ENCODE measurements at regions not wholly inside any gene's neighbourhood (a gene's known extent, or its start where the extent isn't known, plus 50 kb on each side); places are given as distances from the start of the nearest gene placed in this dataset.
"Not testable (repeated sequence)": the region's sequence is repeated elsewhere in the genome, so short reads cannot be mapped to it uniquely, and the experiment has no call there.

- TF ChIP-seq POLR2A (IDR thresholded peaks at IDR 0.05) (no peak), CTCF (IDR thresholded peaks at IDR 0.05) (no peak)
- no peaks in the 10 kb centered on the region for H3K27me3 ChIP-seq
- ATAC-seq (no peak), DNase-seq (no peak)
- 56% methylated on average over 5 of the region's 5 CpGs for WGBS (ENCODE audit: insufficient coverage, low coverage, low lambda C conversion rate, missing lambda C conversion rate)
- no peaks in the 10 kb centered on the region for H3K9me3 ChIP-seq
- H3K4me3 ChIP-seq = no peak overlapping the region
- H3K36me3 ChIP-seq = no peaks in the 10 kb centered on the region
- intact Hi-C loops (cut with DNase I) = no loop called here
- no peak overlapping the region for H3K27ac ChIP-seq
- H3K4me1 ChIP-seq = no peaks in the 10 kb centered on the region
Observed at GRCh38 chr12:91455321-91455720, 272.7 kb upstream of the DCN start.

GRCh38 chr12:91454179-91454578, 271.6 kb upstream of the DCN start:
- H3K4me1 ChIP-seq = no peaks in the 10 kb centered on the region
- no peaks in the 10 kb centered on the region for H3K36me3 ChIP-seq
- no peak for DNase-seq
- no peak for ATAC-seq
- H3K9me3 ChIP-seq = no peaks in the 10 kb centered on the region
- 23% methylated on average over 2 of the region's 2 CpGs for WGBS (ENCODE audit: insufficient coverage, low coverage, low lambda C conversion rate, missing lambda C conversion rate)
- no peaks in the 10 kb centered on the region for H3K27me3 ChIP-seq
- intact Hi-C loops (cut with DNase I) = no loop called here
- TF ChIP-seq CTCF (IDR thresholded peaks at IDR 0.05) = no peak
- TF ChIP-seq POLR2A (IDR thresholded peaks at IDR 0.05) = no peak
- H3K4me3 ChIP-seq = no peak overlapping the region
- H3K27ac ChIP-seq = no peak overlapping the region

- intact Hi-C loops (cut with DNase I); H3K36me3 ChIP-seq; H3K9me3 ChIP-seq; H3K4me3 ChIP-seq; H3K27ac ChIP-seq; H3K4me1 ChIP-seq; ATAC-seq; DNase-seq; H3K27me3 ChIP-seq: not testable (repeated sequence)
- WGBS (ENCODE audit: insufficient coverage, low coverage, low lambda C conversion rate, missing lambda C conversion rate) = 71% methylated on average over 2 of the region's 2 CpGs
Observed at GRCh38 chr12:91452464-91452863, 269.8 kb upstream of the DCN start.

- no peaks in the 10 kb centered on the region for H3K27me3 ChIP-seq
- no peak overlapping the region for H3K27ac ChIP-seq
- H3K9me3 ChIP-seq = no peaks in the 10 kb centered on the region
- WGBS (ENCODE audit: insufficient coverage, low coverage, low lambda C conversion rate, missing lambda C conversion rate) = 42% methylated on average over 3 of the region's 3 CpGs
- H3K36me3 ChIP-seq = no peaks in the 10 kb centered on the region
- no peak for TF ChIP-seq POLR2A (IDR thresholded peaks at IDR 0.05)
- no peak for TF ChIP-seq CTCF (IDR thresholded peaks at IDR 0.05)
- ATAC-seq (no peak), DNase-seq (no peak)
- no peak overlapping the region for H3K4me3 ChIP-seq
- H3K4me1 ChIP-seq = no peaks in the 10 kb centered on the region
- intact Hi-C loops (cut with DNase I) = no loop called here
Observed at GRCh38 chr12:91441993-91442952, 259.7 kb upstream of the DCN start.

- WGBS (ENCODE audit: insufficient coverage, low coverage, low lambda C conversion rate, missing lambda C conversion rate) = 77% methylated on average over 4 of the region's 4 CpGs
- no peak for DNase-seq
Observed at GRCh38 chr12:91441246-91441645, 258.6 kb upstream of the DCN start.

More at GRCh38 chr12:91441246-91441645, 258.6 kb upstream of the DCN start:
- intact Hi-C loops (cut with DNase I) = no loop called here
- H3K4me3 ChIP-seq = no peak overlapping the region
- no peaks in the 10 kb centered on the region for H3K9me3 ChIP-seq
- no peak for TF ChIP-seq CTCF (IDR thresholded peaks at IDR 0.05)
- no peak for TF ChIP-seq POLR2A (IDR thresholded peaks at IDR 0.05)
- no peak overlapping the region for H3K27ac ChIP-seq
- no peaks in the 10 kb centered on the region for H3K4me1 ChIP-seq
- no peaks in the 10 kb centered on the region for H3K36me3 ChIP-seq
- ATAC-seq = no peak
- no peaks in the 10 kb centered on the region for H3K27me3 ChIP-seq

All from right lobe of liver (tissue), 6 donors.